ENCODE measurements at regions not wholly inside any gene's neighbourhood (a gene's known extent, or its start where the extent isn't known, plus 50 kb on each side); places are given as distances from the start of the nearest gene placed in this dataset.
"Not testable (repeated sequence)": the region's sequence is repeated elsewhere in the genome, so short reads cannot be mapped to it uniquely, and the experiment has no call there.

DNA sequence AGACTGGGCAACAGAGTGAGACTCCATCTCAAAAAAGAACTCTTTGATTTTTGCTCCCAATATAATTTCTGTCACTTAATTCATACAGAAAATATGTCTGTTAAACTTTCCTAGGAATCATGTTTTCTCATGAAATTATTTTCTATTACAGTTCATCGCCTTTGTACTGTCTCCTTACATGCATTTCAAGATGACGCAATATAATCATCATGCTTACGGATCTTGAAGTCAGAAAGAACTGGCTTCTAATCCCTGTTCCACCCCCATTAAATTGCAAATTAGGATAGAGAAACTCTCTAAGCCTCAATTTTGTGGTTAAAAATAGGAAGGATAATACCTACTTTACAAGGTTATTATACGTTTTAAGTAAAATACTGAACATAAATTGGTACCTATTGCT is 467.6 kb upstream of the SMIM21 start:
- DNase-seq: no peak

GRCh38 chr18:75884728-75885127 is 457.2 kb upstream of the SMIM21 start:
- no peak for DNase-seq

- no peak for DNase-seq
Measured at GRCh38 chr18:75880925-75881504, 453.5 kb upstream of the SMIM21 start.

GRCh38 chr18:75880266-75880665 is 452.8 kb upstream of the SMIM21 start:
- no peak for DNase-seq

GRCh38 chr18:75879196-75879595 is 451.7 kb upstream of the SMIM21 start:
- no peak for DNase-seq

- no peak for DNase-seq
Measured at GRCh38 chr18:75875559-75875958, 448.1 kb upstream of the SMIM21 start.

GRCh38 chr18:75874401-75875089 is 447.0 kb upstream of the SMIM21 start:
- DNase-seq: no peak

GRCh38 chr18:75871596-75871995 is 444.1 kb upstream of the SMIM21 start:
- DNase-seq: no peak

DNA sequence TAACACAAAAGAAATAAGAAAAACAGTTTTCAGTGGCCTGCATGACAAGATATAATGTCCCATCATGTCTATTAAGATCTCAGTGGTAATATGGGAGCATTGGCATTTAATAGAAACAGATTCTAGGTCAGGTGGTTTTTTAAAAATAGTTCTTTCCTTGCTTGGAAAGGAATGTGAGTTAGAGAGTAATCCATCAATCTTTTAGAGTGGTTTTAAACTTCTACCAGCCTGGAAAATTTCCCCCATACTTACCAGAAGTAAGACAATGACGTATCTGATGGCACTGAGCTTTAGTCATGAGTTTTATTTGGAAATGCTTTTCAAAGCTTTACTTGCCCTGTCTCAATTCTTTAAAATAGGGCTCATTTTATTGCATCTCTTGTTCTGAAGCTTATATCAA is 441.7 kb upstream of the SMIM21 start:
- DNase-seq: no peak

- no peak for DNase-seq
Measured at GRCh38 chr18:75868031-75868430, 440.5 kb upstream of the SMIM21 start.

DNA sequence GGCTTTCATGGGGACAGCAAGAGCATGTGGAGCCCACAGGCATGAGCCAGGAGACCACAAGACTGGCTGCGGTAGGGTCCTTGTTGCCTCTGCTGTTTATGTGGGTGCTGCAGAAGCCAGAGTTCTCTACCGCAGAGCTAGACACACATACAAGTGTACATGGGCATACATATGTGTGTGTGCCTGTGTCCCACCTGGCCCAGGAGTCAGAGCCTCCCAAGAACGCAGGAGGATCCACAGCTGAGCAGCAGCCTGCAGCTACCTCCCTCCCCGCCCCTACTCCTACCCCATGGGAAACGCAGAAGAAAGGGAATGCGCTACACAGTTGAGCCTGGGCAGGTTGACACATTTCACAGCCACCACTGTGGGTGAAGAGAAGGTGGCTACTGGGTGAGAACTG is 438.1 kb upstream of the SMIM21 start:
- DNase-seq: no peak

GRCh38 chr18:75864816-75865215 is 437.3 kb upstream of the SMIM21 start:
- no peak for DNase-seq

- no peak for DNase-seq
Measured at GRCh38 chr18:75863696-75864095, 436.2 kb upstream of the SMIM21 start.

DNA sequence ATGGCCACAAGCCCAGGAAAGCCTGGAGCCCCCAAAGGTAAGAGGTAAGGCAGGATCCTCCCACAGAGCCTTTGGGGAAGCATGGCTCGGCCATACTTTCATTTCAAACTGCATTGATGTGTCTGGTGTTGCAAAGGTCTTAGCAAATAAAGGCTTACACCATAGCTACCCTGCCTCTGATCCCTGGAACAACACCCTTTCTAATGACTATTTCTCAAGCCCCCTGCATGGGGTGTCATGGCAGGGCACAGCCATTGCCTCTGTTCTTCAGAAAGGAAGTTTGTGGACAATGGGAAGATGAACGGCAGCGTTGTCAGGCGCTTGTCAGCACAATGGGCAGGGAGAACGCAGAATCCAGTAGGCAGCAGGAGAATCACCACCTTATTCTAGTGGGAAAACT is 435.0 kb upstream of the SMIM21 start:
- DNase-seq: no peak

DNA sequence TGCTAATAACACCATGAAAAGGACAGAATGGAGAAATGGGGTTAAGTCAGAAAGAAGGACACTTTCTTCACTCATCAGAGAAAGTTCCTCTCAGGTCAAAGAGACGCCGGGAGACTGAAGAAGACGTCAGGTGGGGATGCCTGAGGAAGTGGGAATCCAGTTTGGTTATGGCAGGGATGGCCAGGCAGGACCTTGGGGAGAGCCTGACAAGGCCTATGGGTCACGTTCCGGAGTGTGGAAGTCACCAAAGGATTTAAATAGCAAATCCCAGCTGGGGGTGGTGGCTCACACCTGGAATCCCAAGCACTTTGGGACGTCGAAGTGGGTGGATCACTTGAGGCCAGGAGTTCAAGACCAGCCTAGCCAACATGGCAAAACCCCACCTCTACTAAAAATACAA is 432.7 kb upstream of the SMIM21 start:
- DNase-seq: no peak

GRCh38 chr18:75859533-75859932 is 432.0 kb upstream of the SMIM21 start:
- no peak for DNase-seq

DNA sequence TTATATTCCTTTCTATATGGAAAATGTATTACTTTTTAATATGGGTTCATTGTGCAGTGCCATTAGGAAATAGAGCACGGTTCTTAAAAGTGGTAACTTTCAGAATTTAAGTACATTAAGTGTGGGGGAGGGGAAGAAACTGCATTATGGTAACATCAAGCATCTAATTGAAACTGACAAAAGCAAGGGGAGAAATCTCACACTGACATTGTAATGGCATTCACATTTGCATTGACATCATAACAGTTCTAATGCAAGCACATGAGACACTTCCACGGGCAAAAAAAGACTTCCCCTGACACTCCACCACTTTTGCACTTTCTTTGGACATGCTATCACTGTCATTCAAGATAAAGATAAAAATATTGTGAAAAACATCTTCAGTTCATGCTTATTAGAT is 431.3 kb upstream of the SMIM21 start:
- DNase-seq: no peak

DNA sequence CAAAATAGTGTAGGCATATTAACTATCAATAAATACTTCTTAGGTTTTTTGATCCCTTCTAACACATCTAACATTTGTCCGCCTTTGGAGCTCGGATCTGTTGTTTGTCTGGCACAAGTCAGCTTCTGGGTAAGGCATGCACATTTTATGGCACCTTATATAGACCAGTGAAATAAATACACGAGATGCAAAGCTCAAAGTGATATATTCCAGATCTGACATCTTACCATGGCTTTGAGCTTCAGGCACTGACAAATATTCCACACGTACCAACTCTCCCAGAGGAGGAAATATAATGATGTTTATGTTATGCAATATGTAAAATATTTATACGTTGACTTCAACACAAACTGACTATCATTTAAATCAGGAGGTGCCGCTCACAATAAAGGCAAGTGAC is 430.1 kb upstream of the SMIM21 start:
- no peak for DNase-seq

- DNase-seq: no peak
Measured at GRCh38 chr18:75854808-75855207, 427.3 kb upstream of the SMIM21 start.

GRCh38 chr18:75854174-75854573 is 426.7 kb upstream of the SMIM21 start:
- DNase-seq: no peak

GRCh38 chr18:75846321-75846720 is 418.8 kb upstream of the SMIM21 start:
- no peak for DNase-seq

- no peak for DNase-seq
Measured at GRCh38 chr18:75845413-75845812, 417.9 kb upstream of the SMIM21 start.

DNA sequence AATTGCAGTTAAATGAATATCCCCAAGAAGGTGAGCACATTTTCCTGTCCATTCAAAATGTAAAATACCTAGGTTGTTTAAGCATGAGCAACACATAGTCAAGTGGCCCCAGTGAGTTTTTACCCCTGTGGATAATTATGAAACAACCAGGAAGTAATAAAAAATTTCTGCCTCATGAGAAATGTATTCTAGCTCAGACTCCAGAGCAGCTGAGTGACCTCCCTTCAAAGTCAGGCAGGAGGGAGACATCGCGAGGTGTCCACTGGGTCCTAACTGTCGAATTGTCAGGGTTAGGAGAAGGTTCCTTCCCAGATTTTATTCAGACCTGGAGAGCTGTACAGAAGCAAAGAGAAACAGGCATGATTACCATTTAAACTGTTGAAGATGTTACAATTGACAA is 416.6 kb upstream of the SMIM21 start:
- no peak for DNase-seq

GRCh38 chr18:75840131-75840530 is 412.6 kb upstream of the SMIM21 start:
- DNase-seq: no peak

GRCh38 chr18:75839686-75840085 is 412.2 kb upstream of the SMIM21 start:
- DNase-seq: not testable (repeated sequence)

Measured in NCI-H510A (cell line).